Activated naive CD4-positive, alpha-beta T cell treated with anti-CD3 and anti-CD28 coated beads, Interleukin-2, amount 10 ng/mL, durations not matched to agents 7 days and 5 days (primary cell): ENCODE measurements at regions not wholly inside any gene's neighbourhood (a gene's known extent, or its start where the extent isn't known, plus 50 kb on each side); places are given as distances from the start of the nearest gene placed in this dataset.
"Not testable (repeated sequence)": the region's sequence is repeated elsewhere in the genome, so short reads cannot be mapped to it uniquely, and the experiment has no call there.

Experiments
- CTCF ChIA-PET: fragments of 350-600 bp; sonication (Branson Sonifier 250); formaldehyde crosslinking; loops from one replicate; lab custom pipeline; 2021; ENCODE audit warnings: antibody characterized with exemption; lab: Charles Lee
- DNase-seq: peaks from one replicate; pipeline ENCODE4 v3.0.0-alpha.2; 2020
- H3K27ac Mint-ChIP-seq: one replicate; pipeline ENCODE4 v1.8.0; 2021; ENCODE audit warnings: mild to moderate bottlenecking, moderate library complexity, mixed read lengths
- H3K27me3 Mint-ChIP-seq: one replicate; pipeline ENCODE4 v1.8.0; 2021; ENCODE audit warnings: mild to moderate bottlenecking, mixed read lengths
- H3K36me3 Mint-ChIP-seq: one replicate; pipeline ENCODE4 v1.8.0; 2021; ENCODE audit warnings: mixed read lengths
- H3K4me1 Mint-ChIP-seq: one replicate; pipeline ENCODE4 v1.8.0; 2021; ENCODE audit warnings: mixed read lengths
- H3K4me3 Mint-ChIP-seq: one replicate; pipeline ENCODE4 v1.8.0; 2021; ENCODE audit warnings: mild to moderate bottlenecking, moderate library complexity, mixed read lengths
- H3K9me3 Mint-ChIP-seq: one replicate; pipeline ENCODE4 v1.8.0; 2021; ENCODE audit warnings: mixed read lengths

- H3K4me1 Mint-ChIP-seq: no peaks in the 10 kb centered on the region
- no peaks in the 10 kb centered on the region for H3K36me3 Mint-ChIP-seq
- H3K4me3 Mint-ChIP-seq: no peak overlapping the region
- H3K9me3 Mint-ChIP-seq: peaks cover 5% of the 10 kb centered on the region
- H3K27ac Mint-ChIP-seq: no peak overlapping the region
- no peak for DNase-seq
- peaks cover 88% of the 10 kb centered on the region for H3K27me3 Mint-ChIP-seq
- CTCF ChIA-PET: no interaction called here
Measured at GRCh38 chr6:167686204-167686893, 140.4 kb upstream of the AFDN start.

DNA sequence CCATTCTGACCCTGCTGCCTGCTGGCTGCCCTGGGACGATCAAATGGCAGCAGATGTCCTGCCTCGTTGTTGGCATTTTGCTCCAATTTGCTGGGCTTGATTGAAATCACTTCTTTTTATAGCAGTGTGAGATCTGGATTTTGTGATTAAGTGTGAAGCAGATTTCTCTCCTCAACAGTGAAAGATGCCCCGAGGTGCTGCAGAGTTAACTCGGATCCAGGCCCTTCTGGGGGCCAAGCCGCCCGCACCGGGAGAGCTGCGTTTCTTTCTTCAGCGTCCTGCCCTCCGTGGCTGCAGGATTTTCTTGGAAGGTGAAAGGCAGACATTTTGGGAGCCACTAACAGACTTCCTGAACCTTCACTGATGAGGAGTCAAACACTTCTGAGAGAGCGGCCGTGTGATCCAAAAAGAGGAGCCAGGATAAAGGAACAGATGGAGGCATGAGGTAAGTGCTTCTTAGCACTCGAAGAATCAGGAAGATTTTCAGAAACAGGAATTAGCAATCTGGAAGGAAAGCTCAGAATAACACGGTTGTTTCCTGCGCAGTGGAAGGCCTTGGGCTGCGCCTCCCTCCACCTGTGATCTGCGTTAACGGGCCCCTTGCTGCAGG lies 139.5 kb upstream of the AFDN start:
- H3K4me1 Mint-ChIP-seq: no peaks in the 10 kb centered on the region
- H3K36me3 Mint-ChIP-seq: no peaks in the 10 kb centered on the region
- no peak for DNase-seq
- no peak overlapping the region for H3K4me3 Mint-ChIP-seq
- CTCF ChIA-PET: no interaction called here
- H3K9me3 Mint-ChIP-seq: peaks cover 5% of the 10 kb centered on the region
- H3K27ac Mint-ChIP-seq: no peak overlapping the region
- peaks cover 86% of the 10 kb centered on the region for H3K27me3 Mint-ChIP-seq

GRCh38 chr6:167688123-167688522 lies 138.6 kb upstream of the AFDN start:
- H3K4me1 Mint-ChIP-seq: no peaks in the 10 kb centered on the region
- H3K4me3 Mint-ChIP-seq: no peak overlapping the region
- DNase-seq: no peak
- H3K27ac Mint-ChIP-seq: no peak overlapping the region
- CTCF ChIA-PET: no interaction called here
- H3K36me3 Mint-ChIP-seq: no peaks in the 10 kb centered on the region
- H3K27me3 Mint-ChIP-seq: peaks cover 85% of the 10 kb centered on the region
- peaks cover 5% of the 10 kb centered on the region for H3K9me3 Mint-ChIP-seq

DNA sequence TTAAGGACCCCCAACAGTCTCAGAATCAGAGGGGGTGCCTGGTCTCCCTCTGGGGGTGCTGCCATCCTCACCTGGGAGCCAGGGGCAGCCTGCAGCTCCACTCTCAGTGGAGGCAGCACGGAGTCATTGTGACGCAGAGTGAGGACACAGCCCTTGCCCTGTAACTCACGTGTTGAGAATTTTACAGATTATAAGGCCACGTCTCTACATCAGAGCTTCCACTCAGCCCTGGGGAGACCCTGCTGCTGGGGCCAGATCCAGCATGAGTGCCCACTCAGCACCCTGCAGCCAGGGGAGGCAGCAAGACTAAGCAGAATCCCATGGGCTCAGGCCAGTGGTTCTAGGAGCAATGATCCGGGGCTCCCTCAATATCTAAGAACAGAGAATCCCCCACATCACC lies 137.4 kb upstream of the AFDN start:
- H3K36me3 Mint-ChIP-seq: no peaks in the 10 kb centered on the region
- H3K9me3 Mint-ChIP-seq: peaks cover 5% of the 10 kb centered on the region
- CTCF ChIA-PET: no interaction called here
- H3K27me3 Mint-ChIP-seq: peaks cover 85% of the 10 kb centered on the region
- DNase-seq: no peak
- H3K27ac Mint-ChIP-seq: no peak overlapping the region
- H3K4me3 Mint-ChIP-seq: no peak overlapping the region
- H3K4me1 Mint-ChIP-seq: no peaks in the 10 kb centered on the region

GRCh38 chr6:167689751-167690150 lies 137.0 kb upstream of the AFDN start:
- no peak overlapping the region for H3K27ac Mint-ChIP-seq
- no peak for DNase-seq
- H3K27me3 Mint-ChIP-seq: peaks cover 82% of the 10 kb centered on the region
- H3K4me1 Mint-ChIP-seq: no peaks in the 10 kb centered on the region
- no peak overlapping the region for H3K4me3 Mint-ChIP-seq
- peaks cover 5% of the 10 kb centered on the region for H3K9me3 Mint-ChIP-seq
- CTCF ChIA-PET: interaction anchor here (0.8 kb wide), 1 partner anchor 10 kb away, joined by 3 read pairs; no protein-coding TSS in a partner anchor
- H3K36me3 Mint-ChIP-seq: no peaks in the 10 kb centered on the region

DNA sequence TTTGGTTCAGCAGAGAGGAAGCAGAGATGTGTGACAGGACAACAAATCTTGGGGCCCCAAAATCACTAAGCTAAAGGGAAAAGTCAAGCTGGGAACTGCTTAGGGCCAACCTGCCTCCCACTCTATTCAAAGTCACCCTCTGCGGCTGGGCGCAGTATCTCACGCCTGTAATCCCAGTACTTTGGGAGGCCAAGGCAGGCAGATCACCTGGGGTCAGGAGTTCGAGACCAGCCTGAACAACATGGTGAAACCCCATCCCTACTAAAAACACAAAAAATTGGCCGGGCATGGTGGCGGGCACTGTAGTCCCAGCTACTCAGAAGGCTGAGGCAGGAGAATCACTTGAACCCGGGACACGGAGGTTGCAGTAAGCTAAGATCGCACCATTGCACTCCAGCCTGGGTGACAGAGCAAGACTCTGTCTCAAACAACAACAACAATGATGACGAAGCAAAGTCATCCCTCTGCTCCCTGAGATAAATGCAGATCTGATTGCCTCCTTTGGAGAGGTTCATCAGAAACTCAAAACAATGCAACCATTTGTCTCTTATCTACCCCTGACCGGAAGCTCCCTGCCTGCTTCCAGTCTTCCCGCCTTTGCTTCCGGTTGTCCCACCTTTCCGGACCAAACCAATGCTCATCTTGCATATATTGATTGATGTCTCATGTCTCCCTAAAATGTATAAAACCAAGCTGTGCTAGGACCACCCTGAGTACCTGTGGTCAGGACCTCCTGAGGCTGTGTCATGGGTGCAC lies 136.4 kb upstream of the AFDN start:
- H3K27ac Mint-ChIP-seq, H3K4me3 Mint-ChIP-seq, DNase-seq, H3K36me3 Mint-ChIP-seq, H3K9me3 Mint-ChIP-seq, H3K4me1 Mint-ChIP-seq: not testable (repeated sequence)
- CTCF ChIA-PET: interaction anchor here (0.8 kb wide), 1 partner anchor 9 kb away, joined by 3 read pairs; no protein-coding TSS in a partner anchor
- H3K27me3 Mint-ChIP-seq: peaks cover 76% of the 10 kb centered on the region

GRCh38 chr6:167690931-167691330 lies 135.8 kb upstream of the AFDN start:
- Mint-ChIP-seq H3K4me1 (no peaks in the 10 kb centered on the region), H3K27me3 (peaks cover 73% of the 10 kb centered on the region), H3K27ac (no peak overlapping the region), H3K4me3 (no peak overlapping the region), H3K9me3 (peaks cover 3% of the 10 kb centered on the region), H3K36me3 (no peaks in the 10 kb centered on the region)
- CTCF ChIA-PET: no interaction called here
- DNase-seq: no peak

DNA sequence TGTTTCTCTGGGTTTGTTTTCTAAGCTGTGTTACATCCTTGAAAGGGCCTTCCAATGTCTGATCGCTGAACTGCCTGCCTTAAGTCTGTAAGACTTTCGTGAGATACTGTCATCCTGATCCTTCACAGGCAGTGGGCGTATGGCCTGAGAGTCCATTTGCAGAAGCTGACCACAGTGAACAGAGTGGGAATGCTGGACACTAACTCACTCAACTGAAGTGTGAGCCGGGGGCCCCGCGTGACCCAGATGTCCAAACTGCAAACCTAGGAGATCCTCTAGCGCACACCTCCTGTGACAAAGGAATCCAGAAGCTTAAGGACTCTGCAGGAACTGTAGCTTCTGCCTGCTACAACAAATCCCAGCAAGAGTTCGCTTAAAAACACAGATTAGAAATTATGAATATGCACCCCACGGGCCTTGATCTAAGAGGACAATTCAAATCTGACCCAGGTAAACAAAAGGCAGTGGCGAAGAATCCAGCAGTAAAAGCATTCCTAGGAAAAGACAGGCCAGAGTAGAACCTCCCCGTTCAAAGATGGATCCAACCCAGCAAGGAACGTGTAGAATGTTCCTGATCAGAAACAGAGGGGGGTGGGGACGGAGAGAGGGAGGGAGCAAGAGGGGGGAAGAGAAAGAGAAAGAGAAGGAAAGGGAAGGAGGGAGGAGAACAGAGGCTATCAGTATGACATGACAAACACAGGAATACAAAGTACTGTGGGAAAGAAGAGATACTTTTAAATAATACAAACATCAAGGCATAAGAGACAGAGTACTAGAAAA lies 135.0 kb upstream of the AFDN start:
- Mint-ChIP-seq H3K27ac (no peak overlapping the region), H3K27me3 (peaks cover 77% of the 10 kb centered on the region), H3K36me3 (no peaks in the 10 kb centered on the region), H3K9me3 (peaks cover under 1% of the 10 kb centered on the region), H3K4me3 (no peak overlapping the region), H3K4me1 (no peaks in the 10 kb centered on the region)
- CTCF ChIA-PET: no interaction called here
- no peak for DNase-seq

GRCh38 chr6:167693478-167693877 lies 133.2 kb upstream of the AFDN start:
- H3K9me3 Mint-ChIP-seq, H3K27ac Mint-ChIP-seq, H3K4me1 Mint-ChIP-seq, DNase-seq, H3K36me3 Mint-ChIP-seq, H3K4me3 Mint-ChIP-seq, CTCF ChIA-PET: not testable (repeated sequence)
- H3K27me3 Mint-ChIP-seq: peaks cover 75% of the 10 kb centered on the region

DNA sequence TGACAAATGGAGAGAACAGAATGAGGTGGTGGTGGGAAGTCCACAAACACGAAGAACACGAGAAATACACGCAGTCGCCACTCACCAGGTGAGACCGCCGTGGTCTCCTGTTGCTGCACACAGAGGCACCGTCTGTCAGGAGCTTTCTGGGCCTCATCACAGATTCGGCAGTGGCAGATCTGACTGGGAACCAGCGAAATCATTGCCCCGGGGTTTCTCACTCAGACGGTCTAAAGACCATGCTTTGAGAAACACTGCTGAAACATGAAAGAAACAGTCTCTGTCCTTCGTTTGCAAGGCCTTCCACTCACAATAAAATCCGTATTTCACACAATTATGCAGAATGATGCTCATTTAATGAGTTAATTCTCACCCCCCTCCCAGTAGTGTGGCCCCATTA lies 130.9 kb upstream of the AFDN start:
- no peak for DNase-seq
- Mint-ChIP-seq H3K4me3 (no peak overlapping the region), H3K27me3 (peaks cover 68% of the 10 kb centered on the region), H3K27ac (no peak overlapping the region), H3K36me3 (peaks cover 1% of the 10 kb centered on the region), H3K9me3 (no peaks in the 10 kb centered on the region), H3K4me1 (peaks cover 23% of the 10 kb centered on the region)
- CTCF ChIA-PET: no interaction called here

DNA sequence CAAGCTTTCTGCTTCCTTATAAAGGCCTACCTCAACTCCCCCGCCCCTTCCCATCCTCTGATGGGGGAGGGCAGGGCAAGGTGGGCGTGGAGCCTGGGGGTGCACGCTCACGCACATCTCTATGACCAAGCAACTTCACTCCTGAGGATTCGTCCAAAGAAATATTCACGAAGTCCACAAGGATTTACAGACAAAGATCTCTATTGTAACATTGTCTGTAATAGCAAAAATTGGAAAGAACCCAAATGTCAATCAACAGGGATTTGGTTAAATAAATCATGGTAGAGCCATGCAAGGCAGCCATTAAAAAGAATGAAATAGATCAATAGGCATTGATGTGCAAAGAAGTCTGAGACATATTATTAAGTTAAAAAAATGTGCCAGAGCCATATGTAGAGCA lies 130.4 kb upstream of the AFDN start:
- CTCF ChIA-PET: no interaction called here
- no peak for DNase-seq
- peaks cover 67% of the 10 kb centered on the region for H3K27me3 Mint-ChIP-seq

GRCh38 chr6:167697316-167697715 lies 129.4 kb upstream of the AFDN start:
- H3K36me3 Mint-ChIP-seq: peaks cover 1% of the 10 kb centered on the region
- no peak for DNase-seq
- no peak overlapping the region for H3K4me3 Mint-ChIP-seq
- no peaks in the 10 kb centered on the region for H3K9me3 Mint-ChIP-seq
- H3K27me3 Mint-ChIP-seq: peaks cover 66% of the 10 kb centered on the region
- peaks cover 31% of the 10 kb centered on the region for H3K4me1 Mint-ChIP-seq
- no peak overlapping the region for H3K27ac Mint-ChIP-seq
- CTCF ChIA-PET: no interaction called here

More for the DNA sequence above, 130.4 kb upstream of the AFDN start:
- H3K4me1 Mint-ChIP-seq: peaks cover 28% of the 10 kb centered on the region
- no peak overlapping the region for H3K27ac Mint-ChIP-seq
- no peak overlapping the region for H3K4me3 Mint-ChIP-seq
- H3K36me3 Mint-ChIP-seq: peaks cover 1% of the 10 kb centered on the region
- H3K9me3 Mint-ChIP-seq: no peaks in the 10 kb centered on the region

- Mint-ChIP-seq H3K4me3 (no peak overlapping the region), H3K27me3 (peaks cover 60% of the 10 kb centered on the region), H3K36me3 (peaks cover 1% of the 10 kb centered on the region), H3K27ac (no peak overlapping the region), H3K4me1 (peaks cover 32% of the 10 kb centered on the region), H3K9me3 (no peaks in the 10 kb centered on the region)
- CTCF ChIA-PET: no interaction called here
- DNase-seq: no peak
Measured at GRCh38 chr6:167698540-167698939, 128.2 kb upstream of the AFDN start.
